ENCODE measurements at regions not wholly inside any gene's neighbourhood (a gene's known extent, or its start where the extent isn't known, plus 50 kb on each side); places are given as distances from the start of the nearest gene placed in this dataset.

DNA sequence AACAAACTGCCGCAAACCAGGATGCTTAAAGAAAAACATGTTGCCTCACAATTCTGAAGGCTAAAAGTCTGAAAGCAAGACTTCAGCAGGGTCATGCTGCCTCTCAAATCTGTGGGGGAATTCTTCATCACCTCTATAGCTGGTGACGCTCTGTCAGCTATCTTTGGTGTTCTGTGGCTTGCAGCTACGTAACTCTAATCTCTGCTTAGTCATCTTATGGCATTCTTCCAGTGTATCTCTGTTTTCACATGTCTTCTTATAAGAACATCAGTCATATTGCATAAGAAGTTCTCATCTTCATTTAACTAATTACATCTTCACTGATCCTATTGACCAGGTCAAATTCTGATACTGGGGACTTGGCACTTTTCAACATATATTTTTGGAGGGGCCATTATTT is 243.0 kb downstream of the CDH10 start:
- no peak overlapping the region for H3K4me2 ChIP-seq (ENCODE audit: low read depth, low read length)
- POLR2A ChIA-PET: no interaction called here
- CTCF ChIA-PET (ENCODE audit: low intra/inter-chr PET ratio, low total read pairs): no interaction called here
- no peaks in the 10 kb centered on the region for H3K4me1 ChIP-seq (ENCODE audit: insufficient read depth, low read length)
- no peak overlapping the region for H3K27ac ChIP-seq (ENCODE audit: extremely low read length, insufficient read depth, low read length)
- H4K20me1 ChIP-seq (ENCODE audit: insufficient read depth, low read length): no peaks in the 10 kb centered on the region
- DNase-seq (ENCODE audit: low spot score): no peak
- no peaks in the 10 kb centered on the region for H3K79me2 ChIP-seq (ENCODE audit: insufficient read depth, low read length)
- intact Hi-C loops (cut with micrococcal nuclease; ENCODE audit: unreplicated experiment) (no loop called here), in situ Hi-C loops (cut with HindIII; ENCODE audit: extremely low pct_ligation_motif_present, low pct_unique_long_range_greater_than_20kb) (no loop called here)
- H3K4me3 ChIP-seq (replicated peaks in 1 of 3; ENCODE audit: insufficient read depth in 1 of 3, low read depth in 2 of 3, low read length in 3 of 3): no peak overlapping the region
- ATAC-seq: no peak
- no peak for FAIRE-seq
- BruUV-seq (replicated peaks): no TSS peak
- H3K36me3 ChIP-seq (replicated peaks in 1 of 2; ENCODE audit: control insufficient read depth in 1 of 2, insufficient read depth in 2 of 2, low read length in 2 of 2): no peaks in the 10 kb centered on the region
- no peak overlapping the region for H3K9ac ChIP-seq (ENCODE audit: insufficient read depth, low read depth, low read length)
- H2AFZ ChIP-seq (ENCODE audit: low read length): no peak overlapping the region
- no peaks in the 10 kb centered on the region for H3K27me3 ChIP-seq (ENCODE audit: control insufficient read depth in 1 of 2, insufficient read depth in 2 of 2, low read length in 2 of 2)
- no peaks in the 10 kb centered on the region; the same call in 1 of the 2 replicates for H3K9me3 ChIP-seq (ENCODE audit: low read length)
- WGBS (ENCODE audit: low lambda C conversion rate): 34% methylated on average over 3 of the region's 3 CpGs
- TF ChIP-seq MIER3 (CRISPR knock-in tag; IDR thresholded peaks at IDR 0.05; ENCODE audit: borderline replicate concordance): no peak
- TF ChIP-seq, protein P1, sequence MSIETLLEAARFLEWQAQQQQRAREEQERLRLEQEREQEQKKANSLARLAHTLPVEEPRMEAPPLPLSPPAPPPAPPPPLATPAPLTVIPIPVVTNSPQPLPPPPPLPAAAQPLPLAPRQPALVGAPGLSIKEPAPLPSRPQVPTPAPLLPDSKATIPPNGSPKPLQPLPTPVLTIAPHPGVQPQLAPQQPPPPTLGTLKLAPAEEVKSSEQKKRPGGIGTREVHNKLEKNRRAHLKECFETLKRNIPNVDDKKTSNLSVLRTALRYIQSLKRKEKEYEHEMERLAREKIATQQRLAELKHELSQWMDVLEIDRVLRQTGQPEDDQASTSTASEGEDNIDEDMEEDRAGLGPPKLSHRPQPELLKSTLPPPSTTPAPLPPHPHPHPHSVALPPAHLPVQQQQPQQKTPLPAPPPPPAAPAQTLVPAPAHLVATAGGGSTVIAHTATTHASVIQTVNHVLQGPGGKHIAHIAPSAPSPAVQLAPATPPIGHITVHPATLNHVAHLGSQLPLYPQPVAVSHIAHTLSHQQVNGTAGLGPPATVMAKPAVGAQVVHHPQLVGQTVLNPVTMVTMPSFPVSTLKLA (IDR thresholded peaks at IDR 0.05): no peak
- TF ChIP-seq MTF2 (CRISPR knock-in tag; IDR thresholded peaks at IDR 0.05; ENCODE audit: borderline replicate concordance): no peak
- no peak for TF ChIP-seq RXRB (CRISPR knock-in tag; IDR thresholded peaks at IDR 0.05; ENCODE audit: borderline replicate concordance)
- TF ChIP-seq, protein P2, sequence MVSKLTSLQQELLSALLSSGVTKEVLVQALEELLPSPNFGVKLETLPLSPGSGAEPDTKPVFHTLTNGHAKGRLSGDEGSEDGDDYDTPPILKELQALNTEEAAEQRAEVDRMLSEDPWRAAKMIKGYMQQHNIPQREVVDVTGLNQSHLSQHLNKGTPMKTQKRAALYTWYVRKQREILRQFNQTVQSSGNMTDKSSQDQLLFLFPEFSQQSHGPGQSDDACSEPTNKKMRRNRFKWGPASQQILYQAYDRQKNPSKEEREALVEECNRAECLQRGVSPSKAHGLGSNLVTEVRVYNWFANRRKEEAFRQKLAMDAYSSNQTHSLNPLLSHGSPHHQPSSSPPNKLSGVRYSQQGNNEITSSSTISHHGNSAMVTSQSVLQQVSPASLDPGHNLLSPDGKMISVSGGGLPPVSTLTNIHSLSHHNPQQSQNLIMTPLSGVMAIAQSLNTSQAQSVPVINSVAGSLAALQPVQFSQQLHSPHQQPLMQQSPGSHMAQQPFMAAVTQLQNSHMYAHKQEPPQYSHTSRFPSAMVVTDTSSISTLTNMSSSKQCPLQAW (CRISPR knock-in tag; IDR thresholded peaks at IDR 0.05): no peak
- no peak for TF ChIP-seq ZNF737 (CRISPR knock-in tag; IDR thresholded peaks at IDR 0.05; ENCODE audit: borderline replicate concordance)
- TF ChIP-seq, protein P3, sequence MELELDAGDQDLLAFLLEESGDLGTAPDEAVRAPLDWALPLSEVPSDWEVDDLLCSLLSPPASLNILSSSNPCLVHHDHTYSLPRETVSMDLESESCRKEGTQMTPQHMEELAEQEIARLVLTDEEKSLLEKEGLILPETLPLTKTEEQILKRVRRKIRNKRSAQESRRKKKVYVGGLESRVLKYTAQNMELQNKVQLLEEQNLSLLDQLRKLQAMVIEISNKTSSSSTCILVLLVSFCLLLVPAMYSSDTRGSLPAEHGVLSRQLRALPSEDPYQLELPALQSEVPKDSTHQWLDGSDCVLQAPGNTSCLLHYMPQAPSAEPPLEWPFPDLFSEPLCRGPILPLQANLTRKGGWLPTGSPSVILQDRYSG (CRISPR knock-in tag; IDR thresholded peaks at IDR 0.05): no peak
- TF ChIP-seq, protein P4, sequence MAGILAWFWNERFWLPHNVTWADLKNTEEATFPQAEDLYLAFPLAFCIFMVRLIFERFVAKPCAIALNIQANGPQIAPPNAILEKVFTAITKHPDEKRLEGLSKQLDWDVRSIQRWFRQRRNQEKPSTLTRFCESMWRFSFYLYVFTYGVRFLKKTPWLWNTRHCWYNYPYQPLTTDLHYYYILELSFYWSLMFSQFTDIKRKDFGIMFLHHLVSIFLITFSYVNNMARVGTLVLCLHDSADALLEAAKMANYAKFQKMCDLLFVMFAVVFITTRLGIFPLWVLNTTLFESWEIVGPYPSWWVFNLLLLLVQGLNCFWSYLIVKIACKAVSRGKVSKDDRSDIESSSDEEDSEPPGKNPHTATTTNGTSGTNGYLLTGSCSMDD (CRISPR knock-in tag; IDR thresholded peaks at IDR 0.05): no peak
- no peak for TF ChIP-seq ZNF773 (CRISPR knock-in tag; IDR thresholded peaks at IDR 0.05; ENCODE audit: borderline replicate concordance)
- TF ChIP-seq, protein P5, sequence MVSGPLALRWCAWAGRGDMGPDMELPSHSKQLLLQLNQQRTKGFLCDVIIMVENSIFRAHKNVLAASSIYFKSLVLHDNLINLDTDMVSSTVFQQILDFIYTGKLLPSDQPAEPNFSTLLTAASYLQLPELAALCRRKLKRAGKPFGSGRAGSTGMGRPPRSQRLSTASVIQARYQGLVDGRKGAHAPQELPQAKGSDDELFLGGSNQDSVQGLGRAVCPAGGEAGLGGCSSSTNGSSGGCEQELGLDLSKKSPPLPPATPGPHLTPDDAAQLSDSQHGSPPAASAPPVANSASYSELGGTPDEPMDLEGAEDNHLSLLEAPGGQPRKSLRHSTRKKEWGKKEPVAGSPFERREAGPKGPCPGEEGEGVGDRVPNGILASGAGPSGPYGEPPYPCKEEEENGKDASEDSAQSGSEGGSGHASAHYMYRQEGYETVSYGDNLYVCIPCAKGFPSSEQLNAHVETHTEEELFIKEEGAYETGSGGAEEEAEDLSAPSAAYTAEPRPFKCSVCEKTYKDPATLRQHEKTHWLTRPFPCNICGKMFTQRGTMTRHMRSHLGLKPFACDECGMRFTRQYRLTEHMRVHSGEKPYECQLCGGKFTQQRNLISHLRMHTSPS (CRISPR knock-in tag; IDR thresholded peaks at IDR 0.05; ENCODE audit: low read depth): no peak
- no peak for TF ChIP-seq ZNF850 (CRISPR knock-in tag; conservative IDR thresholded peaks at IDR 0.05)
- TF ChIP-seq, protein P6, sequence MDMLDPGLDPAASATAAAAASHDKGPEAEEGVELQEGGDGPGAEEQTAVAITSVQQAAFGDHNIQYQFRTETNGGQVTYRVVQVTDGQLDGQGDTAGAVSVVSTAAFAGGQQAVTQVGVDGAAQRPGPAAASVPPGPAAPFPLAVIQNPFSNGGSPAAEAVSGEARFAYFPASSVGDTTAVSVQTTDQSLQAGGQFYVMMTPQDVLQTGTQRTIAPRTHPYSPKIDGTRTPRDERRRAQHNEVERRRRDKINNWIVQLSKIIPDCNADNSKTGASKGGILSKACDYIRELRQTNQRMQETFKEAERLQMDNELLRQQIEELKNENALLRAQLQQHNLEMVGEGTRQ (IDR thresholded peaks at IDR 0.05; ENCODE audit: low read depth, low read length): no peak
- TF ChIP-seq, protein P6 (CRISPR knock-in tag; IDR thresholded peaks at IDR 0.05; ENCODE audit: borderline replicate concordance): no peak
- TF ChIP-seq, protein P7, sequence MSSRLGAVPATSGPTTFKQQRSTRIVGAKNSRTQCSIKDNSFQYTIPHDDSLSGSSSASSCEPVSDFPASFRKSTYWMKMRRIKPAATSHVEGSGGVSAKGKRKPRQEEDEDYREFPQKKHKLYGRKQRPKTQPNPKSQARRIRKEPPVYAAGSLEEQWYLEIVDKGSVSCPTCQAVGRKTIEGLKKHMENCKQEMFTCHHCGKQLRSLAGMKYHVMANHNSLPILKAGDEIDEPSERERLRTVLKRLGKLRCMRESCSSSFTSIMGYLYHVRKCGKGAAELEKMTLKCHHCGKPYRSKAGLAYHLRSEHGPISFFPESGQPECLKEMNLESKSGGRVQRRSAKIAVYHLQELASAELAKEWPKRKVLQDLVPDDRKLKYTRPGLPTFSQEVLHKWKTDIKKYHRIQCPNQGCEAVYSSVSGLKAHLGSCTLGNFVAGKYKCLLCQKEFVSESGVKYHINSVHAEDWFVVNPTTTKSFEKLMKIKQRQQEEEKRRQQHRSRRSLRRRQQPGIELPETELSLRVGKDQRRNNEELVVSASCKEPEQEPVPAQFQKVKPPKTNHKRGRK (CRISPR knock-in tag; IDR thresholded peaks at IDR 0.05): no peak

Data from HepG2 (cell line).